GM12891 (cell line): ENCODE measurements at regions not wholly inside any gene's neighbourhood (a gene's known extent, or its start where the extent isn't known, plus 50 kb on each side); places are given as distances from the start of the nearest gene placed in this dataset.

Experiments used
- POLR2A ChIP-seq: IDR thresholded peaks from 2 replicates; pipeline ENCODE4 v1.6.1; 2011; ENCODE audit warnings: low read depth, low read length, control low read depth
- POLR2AphosphoS5 ChIP-seq: IDR thresholded peaks from 2 replicates; pipeline ENCODE4 v1.6.1; 2011; ENCODE audit warnings: low read depth, low read length, control low read depth
- SPI1 ChIP-seq: IDR thresholded peaks from 2 replicates; pipeline ENCODE4 v1.6.1; 2011; ENCODE audit warnings: low read depth, low read length, control low read depth
- TAF1 ChIP-seq: IDR thresholded peaks from 2 replicates; pipeline ENCODE4 v1.6.1; 2011; ENCODE audit warnings: low read depth, low read length, control low read depth

GRCh38 chr1:21372383-21372782, 67.6 kb upstream of the NBPF3 start:
- TF ChIP-seq POLR2A = no peak
- no peak for TF ChIP-seq POLR2AphosphoS5
- no peak for TF ChIP-seq SPI1
- no peak for TF ChIP-seq TAF1
